Esophagus muscularis mucosa (tissue), 4 donors: ENCODE measurements at regions not wholly inside any gene's neighbourhood (a gene's known extent, or its start where the extent isn't known, plus 50 kb on each side); places are given as distances from the start of the nearest gene placed in this dataset.

ENCODE experiments used
- CTCF ChIP-seq, 3 experiments: fragments of 200-600 bp in 2 of 3; fragments of 450-650 bp in 1 of 3; sonication (generic) in 2 of 3; IDR thresholded peaks; one replicate each; pipeline ENCODE4 v1.5.1; 2017 to 2019; ENCODE audit warnings: antibody characterized with exemption in 3 of 3, mild to moderate bottlenecking in 2 of 3, moderate library complexity in 1 of 3
- EP300 ChIP-seq: sonication (generic); formaldehyde crosslinking; IDR thresholded peaks from one replicate; pipeline ENCODE4 v1.6.1; 2017; ENCODE audit warnings: antibody characterized with exemption
- POLR2A ChIP-seq: fragments of 450-650 bp; IDR thresholded peaks from one replicate; pipeline ENCODE4 v1.6.1; 2017; ENCODE audit warnings: antibody characterized with exemption, moderate library complexity, mild to moderate bottlenecking, low read depth
- POLR2AphosphoS5 ChIP-seq, 2 donors: sonication (generic); formaldehyde crosslinking; IDR thresholded peaks; one replicate each; pipeline ENCODE4 v1.6.1; 2017; ENCODE audit warnings: antibody characterized with exemption in 2 of 2

GRCh38 chr1:50329332-50329932, 93.8 kb downstream of the DMRTA2 start:
- TF ChIP-seq POLR2A (no peak), CTCF (IDR thresholded peaks at IDR 0.05) (no peak), EP300 (no peak), POLR2AphosphoS5 (IDR thresholded peaks at IDR 0.05) (no peak)
